Fibroblast of lung (primary cell): ENCODE measurements at regions not wholly inside any gene's neighbourhood (a gene's known extent, or its start where the extent isn't known, plus 50 kb on each side); places are given as distances from the start of the nearest gene placed in this dataset.

Source experiments
- DNase-seq, 2 donors: peaks; one replicate each; pipeline versions ENCODE4 v3.0.0 to v3.0.0-alpha.2; 2010; ENCODE audit warnings: low read depth in 2 of 2
- H2AFZ ChIP-seq: 2 replicates; pipeline ENCODE4 v1.5.1; 2012; ENCODE audit warnings: low read length, control low read depth, inconsistent platforms
- H3K27ac ChIP-seq: 2 replicates; pipeline ENCODE4 v1.5.1; 2011; ENCODE audit warnings: low read length, control low read depth; ENCODE audit not compliant: insufficient read depth
- H3K27me3 ChIP-seq: 2 replicates; pipeline ENCODE4 v1.5.1; 2011; ENCODE audit warnings: mild to moderate bottlenecking, low read length; ENCODE audit not compliant: control insufficient read depth, insufficient read depth
- H3K36me3 ChIP-seq: 2 replicates; pipeline ENCODE4 v1.5.1; 2011; ENCODE audit warnings: low read length; ENCODE audit not compliant: control insufficient read depth, insufficient read depth
- H3K4me1 ChIP-seq: 2 replicates; pipeline ENCODE4 v1.5.1; 2011; ENCODE audit warnings: low read length; ENCODE audit not compliant: control insufficient read depth, insufficient read depth; ENCODE audit errors: extremely low read depth
- H3K4me2 ChIP-seq: 2 replicates; pipeline ENCODE4 v1.5.1; 2011; ENCODE audit warnings: low read length, control low read depth; ENCODE audit not compliant: insufficient read depth; ENCODE audit errors: extremely low read depth
- H3K4me3 ChIP-seq, 4 experiments: fragments of 200-600 bp in 1 of 4; sonication (generic) in 1 of 4; replicated peaks in 1 of 4; 2 replicates each; pipeline ENCODE4 v1.5.1; 2011 to 2016; ENCODE audit warnings: low read length in 4 of 4, low read depth in 3 of 4, mild to moderate bottlenecking in 3 of 4, control low read depth in 2 of 4, inconsistent platforms in 1 of 4, mixed read lengths in 1 of 4; ENCODE audit not compliant: insufficient read depth in 1 of 4; ENCODE audit errors: control extremely low read depth in 1 of 4
- H3K79me2 ChIP-seq: 2 replicates; pipeline ENCODE4 v1.5.1; 2012; ENCODE audit warnings: mild to moderate bottlenecking, low read length, inconsistent platforms; ENCODE audit not compliant: control insufficient read depth, insufficient read depth
- H3K9ac ChIP-seq: 2 replicates; pipeline ENCODE4 v1.5.1; 2011; ENCODE audit warnings: mild to moderate bottlenecking, low read length, control low read depth; ENCODE audit not compliant: insufficient read depth
- H3K9me3 ChIP-seq: 2 replicates; pipeline ENCODE4 v1.5.1; 2012; ENCODE audit warnings: low read depth, low read length; ENCODE audit not compliant: control insufficient read depth, insufficient read depth
- H4K20me1 ChIP-seq: 2 replicates; pipeline ENCODE4 v1.5.1; 2011; ENCODE audit warnings: low read length; ENCODE audit not compliant: control insufficient read depth, insufficient read depth; ENCODE audit errors: extremely low read depth
- CTCF ChIP-seq, 2 donors: IDR thresholded peaks in 1 of 2; conservative IDR thresholded peaks in 1 of 2; 1 replicate in 1 of 2; 2 replicates in 1 of 2; pipeline ENCODE4 v1.5.1; 2011 to 2012; ENCODE audit warnings: low read length in 2 of 2, control low read depth in 1 of 2, inconsistent platforms in 1 of 2, low read depth in 1 of 2, mild to moderate bottlenecking in 1 of 2
- EZH2 ChIP-seq: IDR thresholded peaks from 2 replicates; pipeline ENCODE4 v1.5.1; 2012; ENCODE audit warnings: low read length, control low read depth, mild to moderate bottlenecking; ENCODE audit errors: missing control alignments

DNA sequence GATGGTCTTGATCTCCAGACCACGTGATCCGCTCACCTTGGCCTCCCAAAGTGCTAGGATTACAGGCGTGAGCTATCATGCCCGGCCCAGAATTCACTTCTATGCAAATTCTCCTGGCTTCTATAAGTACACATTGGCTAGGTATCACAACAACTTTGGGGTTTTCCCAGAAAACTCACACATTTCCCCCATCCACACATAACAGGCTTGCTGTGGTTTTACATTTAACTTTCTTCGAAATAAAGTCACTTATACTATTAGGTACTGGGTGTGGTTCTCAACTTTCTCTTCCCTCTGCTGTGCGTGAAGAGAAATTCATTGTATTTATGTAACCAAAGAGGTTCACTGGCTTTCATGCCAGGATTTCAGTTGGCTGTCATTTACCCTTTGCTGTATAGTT is 439.4 kb upstream of the CWC22 start:
- Histone ChIP-seq H3K4me1 (no peaks in the 10 kb centered on the region), H3K27me3 (no peaks in the 10 kb centered on the region), H2AFZ (no peak overlapping the region), H3K4me3 (no peak overlapping the region), H3K27ac (no peak overlapping the region), H3K4me2 (no peak overlapping the region), H3K9ac (no peak overlapping the region), H3K79me2 (no peaks in the 10 kb centered on the region), H3K9me3 (no peaks in the 10 kb centered on the region), H3K36me3 (no peaks in the 10 kb centered on the region), H4K20me1 (no peaks in the 10 kb centered on the region)
- DNase-seq, result no peak
- no peak for TF ChIP-seq EZH2

- H3K27me3 ChIP-seq, result no peaks in the 10 kb centered on the region
- H4K20me1 ChIP-seq, result no peaks in the 10 kb centered on the region
- H3K4me1 ChIP-seq, result no peaks in the 10 kb centered on the region
- H3K4me2 ChIP-seq, result no peak overlapping the region
- H2AFZ ChIP-seq, result no peak overlapping the region
- TF ChIP-seq EZH2, result no peak
- TF ChIP-seq CTCF (conservative IDR thresholded peaks at IDR 0.05 in 1 of 2, IDR thresholded peaks at IDR 0.05 in 1 of 2; ENCODE audit: low read depth in 1 of 2, low read length in 2 of 2), result no peak
- H3K79me2 ChIP-seq, result no peaks in the 10 kb centered on the region
- no peak overlapping the region for H3K27ac ChIP-seq
- H3K9ac ChIP-seq, result no peak overlapping the region
- H3K4me3 ChIP-seq, result no peak overlapping the region
- no peaks in the 10 kb centered on the region for H3K9me3 ChIP-seq
- peak in 1 of 2 donors; percentile 22 for DNase-seq
- H3K36me3 ChIP-seq, result no peaks in the 10 kb centered on the region
Measured at GRCh38 chr2:180443888-180444287, 436.8 kb upstream of the CWC22 start.

DNA sequence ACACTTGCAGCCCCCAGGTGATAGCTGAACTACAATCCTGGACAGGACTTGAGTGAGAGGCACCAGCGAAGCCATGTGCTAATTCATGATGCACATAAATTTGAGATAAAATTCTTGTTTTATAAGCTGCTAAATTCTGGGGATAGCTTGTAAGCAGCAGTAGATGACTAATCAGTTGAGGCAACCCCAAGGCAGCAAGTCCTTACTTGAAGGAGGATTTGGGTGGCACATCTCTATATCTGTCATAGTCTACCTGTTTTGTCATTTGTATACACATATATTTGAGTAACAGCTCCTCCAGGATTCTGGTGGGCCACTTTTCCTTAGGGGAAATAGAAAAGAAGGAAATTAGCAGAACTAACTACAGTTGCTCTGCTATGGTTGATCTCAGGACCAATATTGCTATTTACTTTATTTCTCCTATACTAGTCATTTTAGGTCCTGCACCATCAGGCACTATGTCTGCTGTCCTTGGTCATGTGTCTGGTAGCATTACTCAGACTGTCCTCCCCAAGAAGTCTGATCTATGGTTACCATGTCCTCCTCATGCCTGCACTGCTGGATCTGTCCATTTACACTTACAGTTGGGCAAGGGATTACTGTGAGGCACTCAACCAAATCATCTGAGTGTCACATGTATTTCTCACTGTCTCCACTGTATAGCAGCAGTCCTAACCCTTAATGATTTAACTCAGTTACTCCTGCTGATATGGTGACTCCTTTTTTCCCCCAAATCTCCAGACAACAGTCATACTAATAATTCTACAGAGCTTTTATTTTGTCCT is 436.0 kb upstream of the CWC22 start:
- Histone ChIP-seq H4K20me1 (no peaks in the 10 kb centered on the region), H3K79me2 (no peaks in the 10 kb centered on the region), H3K27me3 (no peaks in the 10 kb centered on the region), H3K9ac (no peak overlapping the region), H3K36me3 (no peaks in the 10 kb centered on the region), H3K9me3 (no peaks in the 10 kb centered on the region), H3K27ac (no peak overlapping the region), H2AFZ (no peak overlapping the region), H3K4me2 (no peak overlapping the region), H3K4me1 (no peaks in the 10 kb centered on the region), H3K4me3 (no peak overlapping the region)
- no peak for TF ChIP-seq CTCF (conservative IDR thresholded peaks at IDR 0.05 in 1 of 2, IDR thresholded peaks at IDR 0.05 in 1 of 2; ENCODE audit: low read depth in 1 of 2, low read length in 2 of 2)
- TF ChIP-seq EZH2, result no peak
- DNase-seq, result peak in 1 of 2 donors; percentile 1
